GM23338 (cell line): ENCODE measurements at regions not wholly inside any gene's neighbourhood (a gene's known extent, or its start where the extent isn't known, plus 50 kb on each side); places are given as distances from the start of the nearest gene placed in this dataset.

Experiments used
- CREB1 ChIP-seq: fragments of 250-450 bp; sonication (Bioruptor Pico); IDR thresholded peaks from 2 replicates; pipeline ENCODE4 v1.5.0; 2020; ENCODE audit warnings: low read depth, mild to moderate bottlenecking, moderate library complexity
- CTCF ChIP-seq, 2 experiments: fragments of 200-600 bp in 1 of 2; sonication (generic) in 1 of 2; conservative IDR thresholded peaks; 2 replicates each; pipeline versions ENCODE4 v1.5.1 to v1.6.1; 2016 to 2017; ENCODE audit warnings: antibody characterized with exemption in 2 of 2, low read depth in 2 of 2, mild to moderate bottlenecking in 2 of 2, moderate library complexity in 1 of 2
- EZH2 ChIP-seq: fragments of 200-600 bp; sonication (generic); IDR thresholded peaks from one replicate; pipeline ENCODE4 v1.8.0; 2017; ENCODE audit warnings: antibody characterized with exemption, mild to moderate bottlenecking, low read depth; ENCODE audit not compliant: unreplicated experiment
- POLR2AphosphoS5 ChIP-seq: IDR thresholded peaks from 2 replicates; pipeline ENCODE4 v1.6.1; 2016; ENCODE audit warnings: antibody characterized with exemption, low read depth
- REST ChIP-seq: IDR thresholded peaks from one replicate; pipeline ENCODE4 v1.6.1; 2018; ENCODE audit warnings: antibody characterized with exemption; ENCODE audit not compliant: unreplicated experiment
- ZNF462 ChIP-seq: fragments of 250-450 bp; sonication (Bioruptor Pico); IDR thresholded peaks from 2 replicates; pipeline ENCODE4 v1.5.0; 2020; ENCODE audit warnings: mild to moderate bottlenecking, moderate library complexity

- TF ChIP-seq CREB1 (CRISPR knock-in tag) (no peak), CTCF (conservative IDR thresholded peaks at IDR 0.05; ENCODE audit: low read depth in 2 of 2) (no peak), POLR2AphosphoS5 (no peak), EZH2 (no peak), REST (no peak), ZNF462 (CRISPR knock-in tag) (no peak)
Observed at GRCh38 chr6:168938546-168938945, 315.1 kb downstream of the THBS2 start.
